ENCODE measurements at regions not wholly inside any gene's neighbourhood (a gene's known extent, or its start where the extent isn't known, plus 50 kb on each side); places are given as distances from the start of the nearest gene placed in this dataset.

- no peak for TF ChIP-seq CTCF (conservative IDR thresholded peaks at IDR 0.05 in 1 of 2, IDR thresholded peaks at IDR 0.05 in 1 of 2; ENCODE audit: low read depth in 1 of 2, low read length in 2 of 2)
- no peak for TF ChIP-seq EZH2 (IDR thresholded peaks at IDR 0.05; ENCODE audit: low read length, missing control alignments)
Measured at GRCh38 chr4:72857787-72858186, 211.7 kb downstream of the COX18 start.
